ENCODE measurements at regions not wholly inside any gene's neighbourhood (a gene's known extent, or its start where the extent isn't known, plus 50 kb on each side); places are given as distances from the start of the nearest gene placed in this dataset.

DNA sequence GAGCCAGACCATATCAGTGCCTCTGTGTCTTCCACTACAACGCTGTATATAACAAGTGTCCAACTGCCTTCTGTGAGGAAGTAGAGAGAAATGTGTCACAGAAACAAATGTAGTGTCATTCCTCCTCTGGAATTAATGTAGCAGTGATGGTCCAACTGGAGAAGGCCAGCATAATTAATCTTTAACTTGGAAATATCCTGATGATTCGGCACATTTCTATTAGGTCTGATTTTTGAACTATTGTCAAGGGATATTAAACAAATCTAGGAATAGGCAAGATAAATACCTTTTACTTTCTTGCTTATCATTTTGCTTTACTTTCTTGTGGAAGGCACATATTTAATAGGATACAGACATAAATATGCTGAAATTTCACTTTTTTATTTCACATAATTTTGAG, 446.2 kb upstream of the ALCAM start:
- Mint-ChIP-seq H3K27ac (no peak overlapping the region), H3K36me3 (no peaks in the 10 kb centered on the region), H3K9me3 (peaks cover 9 to 19% of the 10 kb centered on the region in 2 donors), H3K4me3 (no peak overlapping the region), H3K4me1 (no peaks in the 10 kb centered on the region), H3K27me3 (ENCODE audit: low read depth in 2 of 2) (no peaks in the 10 kb centered on the region)
- no peak for DNase-seq
- H3K4me3 ChIP-seq (ENCODE audit: low read length) = no peak overlapping the region
- no peaks in the 10 kb centered on the region for H3K27me3 ChIP-seq (ENCODE audit: control insufficient read depth, insufficient read depth, low read length)
- WGBS (ENCODE audit: insufficient coverage) = 100% methylated on average over 1 of the region's 2 CpGs
- no peaks in the 10 kb centered on the region for H3K36me3 ChIP-seq (ENCODE audit: control insufficient read depth, insufficient read depth, low read length)
- no peak for ATAC-seq
- TF ChIP-seq, protein P1, sequence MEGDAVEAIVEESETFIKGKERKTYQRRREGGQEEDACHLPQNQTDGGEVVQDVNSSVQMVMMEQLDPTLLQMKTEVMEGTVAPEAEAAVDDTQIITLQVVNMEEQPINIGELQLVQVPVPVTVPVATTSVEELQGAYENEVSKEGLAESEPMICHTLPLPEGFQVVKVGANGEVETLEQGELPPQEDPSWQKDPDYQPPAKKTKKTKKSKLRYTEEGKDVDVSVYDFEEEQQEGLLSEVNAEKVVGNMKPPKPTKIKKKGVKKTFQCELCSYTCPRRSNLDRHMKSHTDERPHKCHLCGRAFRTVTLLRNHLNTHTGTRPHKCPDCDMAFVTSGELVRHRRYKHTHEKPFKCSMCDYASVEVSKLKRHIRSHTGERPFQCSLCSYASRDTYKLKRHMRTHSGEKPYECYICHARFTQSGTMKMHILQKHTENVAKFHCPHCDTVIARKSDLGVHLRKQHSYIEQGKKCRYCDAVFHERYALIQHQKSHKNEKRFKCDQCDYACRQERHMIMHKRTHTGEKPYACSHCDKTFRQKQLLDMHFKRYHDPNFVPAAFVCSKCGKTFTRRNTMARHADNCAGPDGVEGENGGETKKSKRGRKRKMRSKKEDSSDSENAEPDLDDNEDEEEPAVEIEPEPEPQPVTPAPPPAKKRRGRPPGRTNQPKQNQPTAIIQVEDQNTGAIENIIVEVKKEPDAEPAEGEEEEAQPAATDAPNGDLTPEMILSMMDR (IDR thresholded peaks at IDR 0.05) = no peak
- no peaks in the 10 kb centered on the region for H3K4me1 ChIP-seq (ENCODE audit: control insufficient read depth, insufficient read depth, low read length)
- H3K27ac ChIP-seq (ENCODE audit: low read length) = no peak overlapping the region
- no peaks in the 10 kb centered on the region for H3K9me3 ChIP-seq (ENCODE audit: control insufficient read depth, insufficient read depth, low read length)
- intact Hi-C loops (cut with micrococcal nuclease) = no loop called here

DNA sequence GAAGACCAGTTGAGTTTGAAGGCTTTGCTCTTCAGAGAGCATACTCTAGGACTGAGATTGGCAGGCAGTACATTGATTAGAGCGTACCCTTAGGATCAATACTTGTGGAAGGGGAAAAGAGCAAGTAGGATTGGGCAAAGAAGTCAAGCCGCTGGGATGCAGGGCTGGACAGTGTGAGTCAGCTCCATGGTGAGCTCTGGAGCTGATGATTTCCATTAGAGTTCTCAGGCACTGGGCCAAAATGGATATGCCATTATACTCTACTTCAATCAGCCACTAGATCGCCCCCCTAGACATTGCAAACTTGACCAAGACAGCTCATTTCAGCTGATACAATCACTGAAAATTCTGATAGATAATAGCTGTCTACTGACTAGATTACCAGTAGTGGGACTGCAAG, 432.7 kb upstream of the ALCAM start:
- intact Hi-C loops (cut with micrococcal nuclease) = no loop called here
- no peaks in the 10 kb centered on the region for H3K27me3 Mint-ChIP-seq (ENCODE audit: low read depth in 2 of 2)
- no peak for DNase-seq

DNA sequence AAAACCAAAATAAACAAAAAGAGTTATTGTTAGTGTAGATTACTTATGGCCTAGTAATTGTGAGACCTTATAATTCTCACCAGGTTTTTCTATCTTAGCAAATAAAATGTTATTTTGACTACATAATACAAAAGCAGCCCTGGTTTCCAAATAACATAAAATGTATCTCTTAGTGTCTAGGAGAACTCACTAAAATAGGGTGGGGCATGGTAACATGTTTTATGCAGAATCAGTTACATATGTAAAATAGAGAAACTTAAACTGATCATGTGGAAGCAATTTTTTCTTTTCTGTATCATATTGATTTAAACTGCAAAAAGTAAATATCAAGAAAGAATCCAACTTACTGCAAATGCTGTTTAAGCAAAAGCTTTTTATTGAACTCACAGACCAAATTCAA, 431.1 kb upstream of the ALCAM start:
- Histone ChIP-seq H3K36me3 (ENCODE audit: control insufficient read depth, insufficient read depth, low read length) (no peaks in the 10 kb centered on the region), H3K27ac (ENCODE audit: low read length) (no peak overlapping the region), H3K4me3 (ENCODE audit: low read length) (no peak overlapping the region), H3K27me3 (ENCODE audit: control insufficient read depth, insufficient read depth, low read length) (no peaks in the 10 kb centered on the region), H3K4me1 (ENCODE audit: control insufficient read depth, insufficient read depth, low read length) (no peaks in the 10 kb centered on the region), H3K9me3 (ENCODE audit: control insufficient read depth, insufficient read depth, low read length) (no peaks in the 10 kb centered on the region)
- peaks cover 8 to 16% of the 10 kb centered on the region in 2 donors for H3K9me3 Mint-ChIP-seq
- ATAC-seq (no peak), DNase-seq (no peak)
- H3K36me3 Mint-ChIP-seq = peaks cover 8% of the 10 kb centered on the region
- no peaks in the 10 kb centered on the region for H3K4me1 Mint-ChIP-seq
- intact Hi-C loops (cut with micrococcal nuclease) = no loop called here
- no peak overlapping the region for H3K4me3 Mint-ChIP-seq
- TF ChIP-seq, protein P1 (IDR thresholded peaks at IDR 0.05) = no peak
- H3K27me3 Mint-ChIP-seq (ENCODE audit: low read depth in 2 of 2) = no peaks in the 10 kb centered on the region
- no peak overlapping the region for H3K27ac Mint-ChIP-seq

More for the DNA sequence above, 432.7 kb upstream of the ALCAM start:
- no peaks in the 10 kb centered on the region for H3K36me3 ChIP-seq (ENCODE audit: control insufficient read depth, insufficient read depth, low read length)
- H3K4me1 Mint-ChIP-seq = no peaks in the 10 kb centered on the region
- 78% methylated on average over 3 of the region's 3 CpGs for WGBS (ENCODE audit: insufficient coverage)
- H3K27me3 ChIP-seq (ENCODE audit: control insufficient read depth, insufficient read depth, low read length) = no peaks in the 10 kb centered on the region
- TF ChIP-seq, protein P1 (IDR thresholded peaks at IDR 0.05) = no peak
- no peak overlapping the region for H3K4me3 Mint-ChIP-seq
- H3K9me3 ChIP-seq (ENCODE audit: control insufficient read depth, insufficient read depth, low read length) = no peaks in the 10 kb centered on the region
- H3K27ac ChIP-seq (ENCODE audit: low read length) = no peak overlapping the region
- H3K4me3 ChIP-seq (ENCODE audit: low read length) = no peak overlapping the region
- H3K4me1 ChIP-seq (ENCODE audit: control insufficient read depth, insufficient read depth, low read length) = no peaks in the 10 kb centered on the region
- no peak for ATAC-seq
- peaks cover 12 to 21% of the 10 kb centered on the region in 2 donors for H3K9me3 Mint-ChIP-seq
- peaks cover 16% of the 10 kb centered on the region for H3K36me3 Mint-ChIP-seq
- no peak overlapping the region for H3K27ac Mint-ChIP-seq

DNA sequence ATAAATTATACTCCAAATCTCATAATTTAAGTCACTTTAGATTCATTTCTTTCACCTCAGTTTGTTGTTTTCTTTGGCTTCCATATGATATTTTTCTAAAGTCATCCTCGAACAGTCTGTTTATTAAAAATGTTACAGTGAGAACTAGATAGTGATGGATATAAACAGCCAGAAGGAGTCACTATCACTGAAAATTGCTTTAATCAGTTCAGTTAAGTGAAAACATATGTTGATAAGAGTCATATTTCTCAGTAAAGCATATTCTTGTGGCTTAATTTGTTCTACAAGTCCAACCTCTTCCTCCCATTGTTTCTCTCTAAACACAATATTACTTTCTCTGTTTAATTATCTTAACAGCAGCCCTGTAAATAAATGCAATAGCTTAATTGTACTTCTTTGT, 427.5 kb upstream of the ALCAM start:
- Mint-ChIP-seq H3K9me3 (peaks cover 5 to 11% of the 10 kb centered on the region in 2 donors), H3K4me1 (no peaks in the 10 kb centered on the region), H3K27me3 (ENCODE audit: low read depth in 2 of 2) (no peaks in the 10 kb centered on the region), H3K4me3 (no peak overlapping the region), H3K27ac (no peak overlapping the region), H3K36me3 (no peaks in the 10 kb centered on the region)
- H3K36me3 ChIP-seq (ENCODE audit: control insufficient read depth, insufficient read depth, low read length) = no peaks in the 10 kb centered on the region
- WGBS (ENCODE audit: insufficient coverage) = 100% methylated on average over 1 of the region's 1 CpG
- ATAC-seq (no peak), DNase-seq (no peak)
- TF ChIP-seq, protein P1 (IDR thresholded peaks at IDR 0.05) = no peak
- no peaks in the 10 kb centered on the region for H3K4me1 ChIP-seq (ENCODE audit: control insufficient read depth, insufficient read depth, low read length)
- no peaks in the 10 kb centered on the region for H3K27me3 ChIP-seq (ENCODE audit: control insufficient read depth, insufficient read depth, low read length)
- intact Hi-C loops (cut with micrococcal nuclease) = no loop called here
- H3K9me3 ChIP-seq (ENCODE audit: control insufficient read depth, insufficient read depth, low read length) = no peaks in the 10 kb centered on the region
- H3K4me3 ChIP-seq (ENCODE audit: low read length) = no peak overlapping the region
- H3K27ac ChIP-seq (ENCODE audit: low read length) = no peak overlapping the region
